ENCODE measurements at regions not wholly inside any gene's neighbourhood (a gene's known extent, or its start where the extent isn't known, plus 50 kb on each side); places are given as distances from the start of the nearest gene placed in this dataset.
"Not testable (repeated sequence)": the region's sequence is repeated elsewhere in the genome, so short reads cannot be mapped to it uniquely, and the experiment has no call there.

GRCh38 chr6:14386668-14387067, 269.1 kb downstream of the CD83 start:
- Mint-ChIP-seq H3K27ac (ENCODE audit: unreplicated experiment) (no peak overlapping the region), H3K27me3 (ENCODE audit: insufficient read depth, unreplicated experiment) (no peaks in the 10 kb centered on the region), H3K9me3 (ENCODE audit: unreplicated experiment) (peaks cover 32% of the 10 kb centered on the region), H3K4me3 (ENCODE audit: unreplicated experiment) (no peak overlapping the region), H3K36me3 (ENCODE audit: insufficient read depth, unreplicated experiment) (no peaks in the 10 kb centered on the region), H3K4me1 (ENCODE audit: low read depth, unreplicated experiment) (peaks cover 43% of the 10 kb centered on the region)
- no peaks in the 10 kb centered on the region for H3K27me3 ChIP-seq (replicated peaks; ENCODE audit: control insufficient read depth, insufficient read depth, low read length)
- ChIA-PET CTCF (no interaction called here), POLR2A (no interaction called here)
- no peak overlapping the region for H3K4me3 ChIP-seq (ENCODE audit: low read depth, low read length)
- BruUV-seq (replicated peaks) = no TSS peak
- intact Hi-C loops (cut with micrococcal nuclease; ENCODE audit: unreplicated experiment) = no loop called here
- no peaks in the 10 kb centered on the region for H3K9me3 ChIP-seq
- no peaks in the 10 kb centered on the region for H3K36me3 ChIP-seq (ENCODE audit: control insufficient read depth, insufficient read depth, low read length)
- peaks cover 44% of the 10 kb centered on the region for H3K4me1 ChIP-seq
- TF ChIP-seq CTCF (IDR thresholded peaks at IDR 0.05; ENCODE audit: insufficient read depth in 1 of 2, low read depth in 1 of 2, low read length in 1 of 2, severe bottlenecking in 1 of 2, unreplicated experiment in 1 of 2) = no peak
- DNase-seq = no peak

GRCh38 chr6:14388371-14388770, 270.8 kb downstream of the CD83 start:
- BruUV-seq (replicated peaks) = no TSS peak
- H3K4me1 ChIP-seq = peaks cover 41% of the 10 kb centered on the region
- intact Hi-C loops (cut with micrococcal nuclease; ENCODE audit: unreplicated experiment) = no loop called here
- Mint-ChIP-seq H3K27ac (ENCODE audit: unreplicated experiment) (no peak overlapping the region), H3K9me3 (ENCODE audit: unreplicated experiment) (peaks cover 23% of the 10 kb centered on the region), H3K4me3 (ENCODE audit: unreplicated experiment) (no peak overlapping the region), H3K27me3 (ENCODE audit: insufficient read depth, unreplicated experiment) (no peaks in the 10 kb centered on the region), H3K36me3 (ENCODE audit: insufficient read depth, unreplicated experiment) (no peaks in the 10 kb centered on the region), H3K4me1 (ENCODE audit: low read depth, unreplicated experiment) (peaks cover 35% of the 10 kb centered on the region)
- TF ChIP-seq CTCF (IDR thresholded peaks at IDR 0.05; ENCODE audit: insufficient read depth in 1 of 2, low read depth in 1 of 2, low read length in 1 of 2, severe bottlenecking in 1 of 2, unreplicated experiment in 1 of 2) = no peak
- no peaks in the 10 kb centered on the region for H3K9me3 ChIP-seq
- DNase-seq = no peak
- POLR2A ChIA-PET = no interaction called here
- H3K4me3 ChIP-seq (ENCODE audit: low read depth, low read length) = no peak overlapping the region
- no peaks in the 10 kb centered on the region for H3K36me3 ChIP-seq (ENCODE audit: control insufficient read depth, insufficient read depth, low read length)
- H3K27me3 ChIP-seq (replicated peaks; ENCODE audit: control insufficient read depth, insufficient read depth, low read length) = no peaks in the 10 kb centered on the region
- CTCF ChIA-PET = no interaction called here

GRCh38 chr6:14389776-14390175, 272.2 kb downstream of the CD83 start:
- H3K4me3 ChIP-seq (ENCODE audit: low read depth, low read length); H3K9me3 ChIP-seq; H3K27ac Mint-ChIP-seq (ENCODE audit: unreplicated experiment); CTCF ChIA-PET; H3K36me3 ChIP-seq (ENCODE audit: control insufficient read depth, insufficient read depth, low read length); H3K36me3 Mint-ChIP-seq (ENCODE audit: insufficient read depth, unreplicated experiment); H3K27me3 Mint-ChIP-seq (ENCODE audit: insufficient read depth, unreplicated experiment); H3K4me3 Mint-ChIP-seq (ENCODE audit: unreplicated experiment); H3K27me3 ChIP-seq (replicated peaks; ENCODE audit: control insufficient read depth, insufficient read depth, low read length); POLR2A ChIA-PET; intact Hi-C loops (cut with micrococcal nuclease; ENCODE audit: unreplicated experiment); BruUV-seq (replicated peaks): not testable (repeated sequence)
- H3K4me1 Mint-ChIP-seq (ENCODE audit: low read depth, unreplicated experiment) = peaks cover 24% of the 10 kb centered on the region
- peaks cover 23% of the 10 kb centered on the region for H3K9me3 Mint-ChIP-seq (ENCODE audit: unreplicated experiment)
- DNase-seq = peak; percentile 22 to 38
- H3K4me1 ChIP-seq = peaks cover 28% of the 10 kb centered on the region

GRCh38 chr6:14390805-14391204, 273.2 kb downstream of the CD83 start:
- H3K27ac Mint-ChIP-seq (ENCODE audit: unreplicated experiment) = no peak overlapping the region
- H3K4me3 Mint-ChIP-seq (ENCODE audit: unreplicated experiment) = no peak overlapping the region
- DNase-seq = no peak
- POLR2A ChIA-PET = no interaction called here
- Histone ChIP-seq H3K4me1 (peaks cover 28% of the 10 kb centered on the region), H3K36me3 (ENCODE audit: control insufficient read depth, insufficient read depth, low read length) (no peaks in the 10 kb centered on the region), H3K27me3 (replicated peaks; ENCODE audit: control insufficient read depth, insufficient read depth, low read length) (no peaks in the 10 kb centered on the region), H3K4me3 (ENCODE audit: low read depth, low read length) (no peak overlapping the region), H3K9me3 (no peaks in the 10 kb centered on the region)
- H3K9me3 Mint-ChIP-seq (ENCODE audit: unreplicated experiment) = peaks cover 14% of the 10 kb centered on the region
- BruUV-seq (replicated peaks) = no TSS peak
- TF ChIP-seq CTCF (IDR thresholded peaks at IDR 0.05; ENCODE audit: insufficient read depth in 1 of 2, low read depth in 1 of 2, low read length in 1 of 2, severe bottlenecking in 1 of 2, unreplicated experiment in 1 of 2) = no peak
- no peaks in the 10 kb centered on the region for H3K36me3 Mint-ChIP-seq (ENCODE audit: insufficient read depth, unreplicated experiment)
- H3K4me1 Mint-ChIP-seq (ENCODE audit: low read depth, unreplicated experiment) = peaks cover 23% of the 10 kb centered on the region
- no peaks in the 10 kb centered on the region for H3K27me3 Mint-ChIP-seq (ENCODE audit: insufficient read depth, unreplicated experiment)
- intact Hi-C loops (cut with micrococcal nuclease; ENCODE audit: unreplicated experiment) = no loop called here
- CTCF ChIA-PET = no interaction called here

Data from Caco-2 (cell line).